Large intestine (tissue), 3 donors: ENCODE measurements at regions not wholly inside any gene's neighbourhood (a gene's known extent, or its start where the extent isn't known, plus 50 kb on each side); places are given as distances from the start of the nearest gene placed in this dataset.

ENCODE experiments used
- DNase-seq, 2 donors: peaks; one replicate each; pipeline versions ENCODE4 v3.0.0 to v3.0.0-alpha.2; 2013
- H3K27ac ChIP-seq: one replicate; pipeline ENCODE4 v1.5.1; 2013; ENCODE audit warnings: low read length
- H3K27me3 ChIP-seq: 2 replicates; pipeline ENCODE4 v1.6.1; 2013; ENCODE audit warnings: low read length; ENCODE audit not compliant: control insufficient read depth, insufficient read depth
- H3K36me3 ChIP-seq: 2 replicates; pipeline ENCODE4 v1.6.1; 2013; ENCODE audit warnings: low read length; ENCODE audit not compliant: control insufficient read depth, insufficient read depth
- H3K4me1 ChIP-seq: one replicate; pipeline ENCODE4 v1.6.1; 2013; ENCODE audit warnings: low read length; ENCODE audit not compliant: control insufficient read depth, insufficient read depth
- H3K4me3 ChIP-seq: one replicate; pipeline ENCODE4 v1.5.1; 2013; ENCODE audit warnings: low read length
- H3K9me3 ChIP-seq: one replicate; pipeline ENCODE4 v1.6.1; 2013; ENCODE audit warnings: mild to moderate bottlenecking, low read depth, low read length, moderate library complexity; ENCODE audit not compliant: control insufficient read depth
- WGBS: methylation state at CpG from one replicate; pipeline ENCODE4 v1.1.5; 2013; ENCODE audit warnings: low lambda C conversion rate; ENCODE audit not compliant: insufficient coverage; 5-methylcytosine and 5-hydroxymethylcytosine counted together

- no peak overlapping the region for H3K27ac ChIP-seq
- WGBS = 71% methylated on average over 1 of the region's 3 CpGs
- DNase-seq = no peak
- no peak overlapping the region for H3K4me3 ChIP-seq
- H3K4me1 ChIP-seq = no peaks in the 10 kb centered on the region
- no peaks in the 10 kb centered on the region for H3K9me3 ChIP-seq
- H3K36me3 ChIP-seq = no peaks in the 10 kb centered on the region
- H3K27me3 ChIP-seq = no peaks in the 10 kb centered on the region
Observed at GRCh38 chr4:177100307-177100706, 209.4 kb upstream of the NEIL3 start.

- DNase-seq = no peak
- Histone ChIP-seq H3K27me3 (no peaks in the 10 kb centered on the region), H3K9me3 (no peaks in the 10 kb centered on the region)
Observed at GRCh38 chr4:177103619-177104018, 206.1 kb upstream of the NEIL3 start.

GRCh38 chr4:177105536-177105935 is 204.1 kb upstream of the NEIL3 start:
- H3K4me3 ChIP-seq = no peak overlapping the region
- no peaks in the 10 kb centered on the region for H3K9me3 ChIP-seq
- no peak for DNase-seq
- H3K4me1 ChIP-seq = no peaks in the 10 kb centered on the region
- H3K27me3 ChIP-seq = no peaks in the 10 kb centered on the region
- H3K27ac ChIP-seq = no peak overlapping the region
- WGBS = 100% methylated on average over 6 of the region's 6 CpGs
- H3K36me3 ChIP-seq = no peaks in the 10 kb centered on the region

More at GRCh38 chr4:177103619-177104018, 206.1 kb upstream of the NEIL3 start:
- Histone ChIP-seq H3K27ac (no peak overlapping the region), H3K4me1 (no peaks in the 10 kb centered on the region), H3K4me3 (no peak overlapping the region), H3K36me3 (no peaks in the 10 kb centered on the region)

GRCh38 chr4:177107288-177107921 is 202.3 kb upstream of the NEIL3 start:
- Histone ChIP-seq H3K9me3 (no peaks in the 10 kb centered on the region), H3K36me3 (no peaks in the 10 kb centered on the region), H3K27me3 (no peaks in the 10 kb centered on the region), H3K4me1 (no peaks in the 10 kb centered on the region), H3K27ac (no peak overlapping the region), H3K4me3 (no peak overlapping the region)
- no peak for DNase-seq
- no CpG with 5 or more reads among the region's 4 CpGs for WGBS

GRCh38 chr4:177108708-177109107 is 201.0 kb upstream of the NEIL3 start:
- Histone ChIP-seq H3K27ac (no peak overlapping the region), H3K4me3 (no peak overlapping the region), H3K4me1 (no peaks in the 10 kb centered on the region), H3K27me3 (no peaks in the 10 kb centered on the region), H3K36me3 (no peaks in the 10 kb centered on the region), H3K9me3 (no peaks in the 10 kb centered on the region)
- DNase-seq = no peak
- no CpG with 5 or more reads among the region's 1 CpG for WGBS

GRCh38 chr4:177109769-177110168 is 199.9 kb upstream of the NEIL3 start:
- WGBS = no CpG with 5 or more reads among the region's 1 CpG

GRCh38 chr4:177116161-177116560 is 193.5 kb upstream of the NEIL3 start:
- H3K27ac ChIP-seq = no peak overlapping the region
- H3K4me1 ChIP-seq = no peaks in the 10 kb centered on the region
- no peaks in the 10 kb centered on the region for H3K27me3 ChIP-seq
- 80% methylated on average over 1 of the region's 3 CpGs for WGBS
- no peaks in the 10 kb centered on the region for H3K9me3 ChIP-seq
- H3K4me3 ChIP-seq = no peak overlapping the region
- DNase-seq = no peak
- no peaks in the 10 kb centered on the region for H3K36me3 ChIP-seq

More at GRCh38 chr4:177109769-177110168, 199.9 kb upstream of the NEIL3 start:
- no peak for DNase-seq
- no peaks in the 10 kb centered on the region for H3K4me1 ChIP-seq
- H3K36me3 ChIP-seq = no peaks in the 10 kb centered on the region
- H3K9me3 ChIP-seq = no peaks in the 10 kb centered on the region
- no peak overlapping the region for H3K27ac ChIP-seq
- H3K27me3 ChIP-seq = no peaks in the 10 kb centered on the region
- no peak overlapping the region for H3K4me3 ChIP-seq

GRCh38 chr4:177117256-177117655 is 192.4 kb upstream of the NEIL3 start:
- WGBS = no CpG with 5 or more reads among the region's 8 CpGs
- no peaks in the 10 kb centered on the region for H3K27me3 ChIP-seq
- H3K9me3 ChIP-seq = no peaks in the 10 kb centered on the region
- H3K27ac ChIP-seq = no peak overlapping the region
- DNase-seq = no peak
- no peaks in the 10 kb centered on the region for H3K4me1 ChIP-seq
- no peak overlapping the region for H3K4me3 ChIP-seq
- no peaks in the 10 kb centered on the region for H3K36me3 ChIP-seq

GRCh38 chr4:177118596-177118995 is 191.1 kb upstream of the NEIL3 start:
- no peaks in the 10 kb centered on the region for H3K36me3 ChIP-seq
- DNase-seq = peak in 1 of 2 donors; percentile 4
- no peaks in the 10 kb centered on the region for H3K9me3 ChIP-seq
- no peaks in the 10 kb centered on the region for H3K27me3 ChIP-seq
- no peak overlapping the region for H3K27ac ChIP-seq
- H3K4me1 ChIP-seq = no peaks in the 10 kb centered on the region
- no peak overlapping the region for H3K4me3 ChIP-seq

GRCh38 chr4:177119021-177119471 is 190.6 kb upstream of the NEIL3 start:
- H3K4me3 ChIP-seq = no peak overlapping the region
- DNase-seq = no peak
- H3K36me3 ChIP-seq = no peaks in the 10 kb centered on the region
- H3K27ac ChIP-seq = no peak overlapping the region
- no peaks in the 10 kb centered on the region for H3K27me3 ChIP-seq
- H3K4me1 ChIP-seq = no peaks in the 10 kb centered on the region
- WGBS = 67% methylated on average over 1 of the region's 1 CpG
- no peaks in the 10 kb centered on the region for H3K9me3 ChIP-seq

GRCh38 chr4:177119691-177120090 is 190.0 kb upstream of the NEIL3 start:
- Histone ChIP-seq H3K36me3 (no peaks in the 10 kb centered on the region), H3K4me1 (no peaks in the 10 kb centered on the region), H3K27ac (no peak overlapping the region), H3K4me3 (no peak overlapping the region), H3K27me3 (no peaks in the 10 kb centered on the region), H3K9me3 (no peaks in the 10 kb centered on the region)
- no peak for DNase-seq
- 100% methylated on average over 1 of the region's 3 CpGs for WGBS
